HG02884 (cell line): ENCODE measurements at regions not wholly inside any gene's neighbourhood (a gene's known extent, or its start where the extent isn't known, plus 50 kb on each side); places are given as distances from the start of the nearest gene placed in this dataset.
"Not testable (repeated sequence)": the region's sequence is repeated elsewhere in the genome, so short reads cannot be mapped to it uniquely, and the experiment has no call there.

Source experiments
- ATAC-seq: cut with Tn5 transposase; IDR thresholded peaks from one replicate; pipeline ENCODE4 v1.9.1; 2021; ENCODE audit warnings: mild to moderate bottlenecking, moderate library complexity; ENCODE audit not compliant: unreplicated experiment

DNA sequence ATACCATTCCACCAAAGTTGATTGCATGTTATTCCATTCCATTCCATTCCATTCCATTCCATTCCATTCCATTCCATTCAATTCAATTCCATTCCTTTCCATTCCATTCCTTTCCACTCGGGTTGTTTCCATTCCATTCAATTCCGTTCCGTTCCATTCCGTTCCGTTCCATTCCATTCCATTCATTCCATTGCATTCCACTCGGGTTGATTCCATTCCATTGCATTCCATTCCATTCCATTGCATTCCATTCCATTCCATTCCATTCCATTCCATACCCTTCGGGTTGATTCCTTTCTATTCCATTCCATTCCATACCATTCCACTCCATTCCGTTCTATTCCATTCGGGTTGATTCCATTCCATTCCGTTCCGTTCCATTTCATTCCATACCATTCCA, 166.9 kb downstream of the CWH43 start:
- ATAC-seq, result not testable (repeated sequence)

DNA sequence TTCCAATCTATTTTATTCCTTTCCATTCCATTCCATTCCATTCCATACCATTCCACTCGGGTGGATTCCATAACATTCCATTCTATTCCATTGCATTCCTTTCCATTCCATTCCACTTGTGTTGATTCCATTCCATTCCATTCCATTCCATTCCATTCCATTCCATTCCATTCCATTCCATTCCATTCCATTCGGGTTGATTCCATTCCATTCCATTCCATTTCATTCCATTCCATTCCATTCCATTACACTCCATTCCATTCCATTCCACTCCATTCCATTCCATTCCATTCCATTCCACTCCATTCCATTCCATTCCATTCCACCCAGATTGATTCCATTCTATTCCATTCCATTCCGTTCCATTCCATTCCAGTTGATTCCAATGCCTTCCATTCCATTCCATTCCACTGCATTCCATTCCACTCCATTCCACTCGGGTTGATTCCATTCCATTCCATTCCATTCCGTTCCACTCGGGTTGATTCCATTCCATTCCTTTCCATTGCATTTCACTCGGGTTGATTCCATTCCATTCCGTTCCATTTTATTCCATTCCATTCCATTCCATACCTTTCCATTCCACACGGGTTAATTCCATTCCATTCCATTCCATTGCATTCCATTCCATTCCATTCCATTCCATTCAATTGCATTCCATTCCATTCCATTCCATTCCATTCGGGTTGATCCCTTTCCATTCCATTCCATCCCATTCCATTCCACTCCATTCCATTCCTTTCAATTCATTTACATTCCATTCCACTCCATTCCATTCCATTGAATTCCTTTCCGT, 168.4 kb downstream of the CWH43 start:
- peak; percentile 60 for ATAC-seq

DNA sequence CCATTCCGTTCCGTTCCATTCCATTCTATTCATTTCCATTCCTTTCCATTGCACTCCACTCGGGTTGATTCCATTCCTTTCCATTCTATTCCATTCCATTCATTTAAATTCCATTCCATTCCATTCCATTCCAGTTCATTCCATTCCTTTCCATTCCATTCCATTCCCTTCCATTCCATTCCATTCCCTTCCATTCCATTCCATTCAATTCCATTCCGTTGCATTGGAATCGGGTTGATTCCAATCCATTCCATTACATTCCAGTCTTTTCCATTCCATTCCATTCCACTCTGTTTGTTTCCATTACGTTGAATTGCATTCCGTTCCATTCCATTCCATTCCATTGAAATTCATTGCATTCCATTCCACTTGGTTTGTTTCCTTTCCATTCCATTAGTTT, 169.2 kb downstream of the CWH43 start:
- not testable (repeated sequence) for ATAC-seq

DNA sequence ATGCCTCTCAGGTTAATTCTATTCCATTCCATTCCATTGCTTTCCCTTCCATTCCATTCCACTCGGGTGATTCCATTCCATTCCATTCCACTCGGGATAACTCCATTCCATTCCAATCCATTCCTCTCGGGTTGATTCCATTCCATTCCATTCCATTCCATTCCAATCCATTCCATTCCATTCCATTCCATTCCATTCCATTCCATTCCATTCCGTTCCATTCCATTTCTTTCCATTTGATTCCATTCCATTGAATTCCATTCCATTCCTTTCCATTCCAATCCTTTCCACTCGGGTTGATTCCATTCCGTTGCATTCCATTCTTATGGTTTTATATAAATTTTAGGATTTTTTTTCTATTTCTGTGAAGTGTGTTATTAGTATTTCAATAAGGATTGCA, 170.2 kb downstream of the CWH43 start:
- not testable (repeated sequence) for ATAC-seq

DNA sequence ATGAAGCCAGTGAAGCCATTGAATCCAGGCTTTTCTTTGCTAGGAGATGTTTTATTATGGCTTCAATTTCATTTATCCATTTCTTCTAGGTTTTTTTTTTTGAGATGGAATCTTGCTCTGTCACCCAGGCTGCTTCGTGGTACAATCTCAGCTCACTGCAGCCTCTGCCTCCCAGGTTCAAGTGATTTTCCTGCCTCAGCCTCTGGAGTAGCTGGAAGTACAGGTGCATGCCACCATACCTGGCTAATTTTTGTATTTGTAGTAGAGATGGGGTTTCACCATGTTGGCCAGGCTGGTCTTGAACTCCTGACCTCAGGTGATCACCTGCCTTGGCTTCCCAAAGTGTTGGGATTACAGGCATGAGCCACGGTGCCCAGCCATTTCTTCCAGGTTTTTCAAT, 171.6 kb downstream of the CWH43 start:
- not testable (repeated sequence) for ATAC-seq

DNA sequence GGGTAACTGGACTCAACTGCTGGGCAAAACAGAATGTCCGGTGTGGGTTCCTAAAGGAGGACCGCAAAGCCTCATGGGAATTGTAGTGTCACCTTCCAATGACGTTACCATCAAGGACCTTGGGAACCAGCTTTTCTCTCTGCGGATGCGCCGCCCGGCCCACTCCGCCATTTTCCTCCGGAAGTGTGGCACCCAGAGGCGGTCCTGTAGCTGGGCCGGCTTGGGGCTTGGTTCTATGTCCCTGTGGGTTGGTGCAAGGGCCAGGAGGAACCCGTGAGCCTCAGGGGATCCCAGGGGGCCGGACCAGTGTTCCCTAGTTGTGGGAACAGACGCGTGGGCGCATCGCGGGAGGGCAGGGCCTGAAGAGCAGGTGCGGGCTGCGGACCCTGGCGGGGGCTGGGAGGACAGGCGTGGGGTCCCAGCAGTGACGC, 175.1 kb downstream of the CWH43 start:
- ATAC-seq, result not testable (repeated sequence)

DNA sequence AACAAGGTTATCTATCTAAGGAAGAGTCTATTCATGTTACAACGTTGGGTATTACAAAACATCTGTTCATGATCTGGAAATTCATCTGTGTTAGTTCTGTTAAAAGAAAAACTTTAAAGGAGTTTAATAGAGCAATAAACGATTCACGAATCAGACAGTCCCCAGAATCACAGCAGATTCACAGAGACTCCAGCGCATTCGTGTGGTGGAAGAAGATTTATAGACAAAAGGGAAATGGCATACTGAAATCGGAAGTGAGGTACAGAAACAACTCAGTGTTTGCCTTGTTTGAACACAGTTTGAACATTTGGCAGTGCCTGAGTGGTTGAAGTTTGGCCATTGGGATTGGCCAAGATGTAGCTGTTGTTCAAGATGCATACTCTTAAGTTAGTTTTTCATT, 178.8 kb downstream of the CWH43 start:
- ATAC-seq, result not testable (repeated sequence)

DNA sequence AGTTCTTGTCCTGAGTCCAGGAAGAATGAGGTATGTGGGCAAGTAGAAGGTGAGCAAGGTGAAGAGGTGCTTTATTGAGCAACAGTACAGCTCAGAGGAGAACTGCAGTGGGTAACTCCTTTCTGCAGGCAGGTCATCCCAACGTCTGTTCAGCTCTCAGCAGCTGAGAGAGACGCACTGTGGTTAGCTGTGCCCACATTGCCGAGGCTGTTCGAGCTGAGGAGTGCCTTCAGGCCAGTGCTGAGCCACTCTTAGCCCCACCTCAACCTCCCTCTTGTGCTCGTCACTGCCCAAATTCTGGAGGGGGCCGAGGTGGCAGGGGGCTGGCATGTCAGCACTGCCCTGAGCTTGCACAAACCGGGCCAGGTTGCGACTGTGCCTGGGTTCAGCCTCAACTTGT, 191.8 kb downstream of the CWH43 start:
- ATAC-seq, result not testable (repeated sequence)

DNA sequence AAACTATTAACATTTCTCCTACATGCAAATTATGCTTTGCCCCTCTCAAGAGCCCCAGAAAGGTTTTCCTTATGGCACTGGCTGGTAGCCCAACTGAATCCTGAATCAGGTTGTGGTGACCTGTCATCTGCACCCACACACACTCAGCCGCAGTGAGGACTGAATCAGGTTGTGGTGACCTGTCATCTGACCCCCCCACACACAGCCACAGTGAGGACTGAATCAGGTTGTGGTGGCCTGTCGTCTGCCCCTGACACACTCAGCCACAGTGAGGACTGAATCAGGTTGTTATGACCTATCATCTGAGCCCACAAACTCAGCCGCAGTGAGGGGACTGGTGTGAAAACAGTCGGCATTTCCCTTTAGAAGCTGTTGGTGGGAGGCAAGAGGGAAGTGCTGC, 195.0 kb downstream of the CWH43 start:
- not testable (repeated sequence) for ATAC-seq

DNA sequence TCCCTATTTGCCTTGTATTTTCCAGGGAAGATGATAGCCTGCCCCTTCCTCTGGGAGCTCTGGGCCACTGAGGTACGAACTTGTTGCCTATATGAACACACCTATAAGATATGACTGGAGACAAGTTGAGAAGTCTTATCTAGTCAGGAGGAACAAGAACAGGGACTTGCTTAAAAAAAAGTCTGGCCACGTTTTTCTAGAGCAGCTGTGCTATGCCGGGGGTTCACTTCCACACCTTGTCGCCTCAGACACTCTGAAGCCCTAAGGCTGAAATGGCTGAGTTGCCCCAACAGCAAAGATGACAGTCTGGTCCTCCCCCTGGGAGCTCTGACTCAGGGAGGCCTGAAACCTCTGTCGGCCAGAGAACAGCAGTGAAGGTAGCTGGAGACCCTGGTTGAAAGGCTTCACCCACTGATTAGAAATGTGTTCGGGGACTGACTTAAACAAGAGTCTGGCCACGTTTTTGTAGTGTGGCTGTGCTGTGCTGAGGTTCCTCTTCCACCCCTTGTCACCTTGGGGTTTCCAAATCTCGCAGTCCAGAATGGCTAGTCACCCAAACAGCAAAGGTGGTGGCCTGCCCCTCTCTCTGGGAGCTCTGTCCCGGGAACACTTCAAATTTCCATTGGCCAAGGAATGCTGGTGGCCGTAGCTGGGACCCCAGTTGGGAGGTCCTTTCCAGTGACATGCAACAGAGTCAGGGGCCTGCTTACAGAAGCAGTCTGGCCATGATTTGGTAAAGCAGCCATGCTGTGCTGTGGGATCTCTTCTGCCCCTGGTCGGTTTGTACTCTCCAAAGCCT, 225.5 kb downstream of the CWH43 start:
- ATAC-seq, result not testable (repeated sequence)

DNA sequence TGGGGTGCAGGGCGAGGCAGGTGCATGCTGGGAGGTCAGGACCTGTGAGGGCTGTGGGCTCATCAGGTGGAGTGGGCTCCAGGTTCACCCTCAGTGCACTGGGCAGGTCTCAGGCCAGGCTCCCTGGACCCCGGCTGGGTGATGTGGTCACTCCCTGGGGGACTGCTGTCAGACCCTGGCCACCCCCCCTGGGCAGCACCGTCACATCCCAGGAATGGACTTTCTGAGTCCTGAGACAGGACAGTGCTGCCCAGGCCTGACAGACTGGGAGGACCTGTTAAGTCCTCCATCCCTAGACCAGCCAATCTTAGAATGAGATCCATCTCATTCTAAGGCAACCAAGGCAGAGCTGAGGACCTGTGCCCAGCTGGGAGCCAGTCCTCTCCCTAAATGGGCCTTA, 227.2 kb downstream of the CWH43 start:
- not testable (repeated sequence) for ATAC-seq

DNA sequence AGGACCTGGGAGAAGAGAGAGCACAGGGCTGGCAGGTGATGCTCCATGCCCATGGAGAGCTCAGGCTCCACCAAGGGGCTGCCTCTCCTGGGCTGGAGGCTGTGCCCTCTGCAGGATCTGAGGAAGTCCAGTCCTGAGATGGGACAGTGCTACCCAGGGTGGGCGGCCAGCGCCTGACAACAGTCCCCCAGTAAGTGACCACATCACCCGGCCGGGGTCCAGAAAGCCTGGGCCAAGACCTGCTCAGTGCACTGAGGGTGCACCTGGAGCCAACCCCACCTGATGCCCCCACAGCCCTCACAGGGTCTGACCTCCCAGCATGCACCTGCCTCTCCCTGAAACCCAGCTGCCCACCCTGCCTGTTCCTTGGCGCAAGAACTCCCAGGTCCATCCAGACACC, 227.7 kb downstream of the CWH43 start:
- not testable (repeated sequence) for ATAC-seq

DNA sequence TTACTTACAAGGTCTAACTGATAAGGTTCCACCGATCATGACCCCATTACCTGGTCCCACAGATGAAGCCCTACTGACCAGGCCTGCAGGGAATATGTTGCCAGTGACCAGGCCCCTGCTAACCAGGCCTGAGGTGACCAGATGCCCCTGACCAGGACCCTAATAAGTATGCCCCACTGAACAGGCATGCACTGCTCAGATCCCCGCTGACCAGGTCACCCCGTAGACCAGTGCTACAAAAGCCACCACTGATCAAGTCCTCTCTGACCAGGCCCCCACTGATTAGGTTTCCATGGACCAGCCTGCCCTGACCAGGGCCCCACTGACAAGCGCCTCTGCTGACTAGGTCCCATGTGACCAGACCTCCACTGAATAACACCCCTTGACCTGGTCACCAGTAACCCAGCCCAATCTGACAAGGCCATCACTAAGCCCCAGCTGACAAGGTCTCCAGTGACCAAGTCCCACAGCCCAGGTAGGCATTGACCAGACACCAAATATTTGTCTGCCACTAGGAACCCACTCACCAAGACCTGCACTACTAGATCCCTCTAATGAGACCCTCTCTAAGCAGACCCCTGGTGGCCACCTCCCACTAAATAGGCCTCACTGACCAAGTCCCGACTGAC, 228.5 kb downstream of the CWH43 start:
- not testable (repeated sequence) for ATAC-seq

DNA sequence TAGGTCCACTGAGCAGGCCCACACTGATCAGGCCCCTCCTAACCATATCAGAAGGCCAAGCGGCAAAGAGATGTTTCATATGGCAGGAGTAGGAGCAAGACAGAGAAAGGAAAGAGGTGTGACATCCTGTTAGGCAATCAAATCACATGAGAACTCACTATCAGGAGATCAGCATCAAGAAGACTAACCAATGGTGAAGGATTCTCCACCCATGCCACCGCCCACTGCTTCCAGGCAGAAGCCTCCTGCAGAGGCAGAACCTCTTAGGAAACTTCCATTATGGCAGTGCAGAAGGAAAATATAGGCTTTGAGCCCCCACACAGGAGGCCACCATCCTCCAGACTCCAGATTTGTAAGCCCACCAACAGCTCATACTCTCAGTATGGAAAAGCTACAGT, 229.0 kb downstream of the CWH43 start:
- not testable (repeated sequence) for ATAC-seq

DNA sequence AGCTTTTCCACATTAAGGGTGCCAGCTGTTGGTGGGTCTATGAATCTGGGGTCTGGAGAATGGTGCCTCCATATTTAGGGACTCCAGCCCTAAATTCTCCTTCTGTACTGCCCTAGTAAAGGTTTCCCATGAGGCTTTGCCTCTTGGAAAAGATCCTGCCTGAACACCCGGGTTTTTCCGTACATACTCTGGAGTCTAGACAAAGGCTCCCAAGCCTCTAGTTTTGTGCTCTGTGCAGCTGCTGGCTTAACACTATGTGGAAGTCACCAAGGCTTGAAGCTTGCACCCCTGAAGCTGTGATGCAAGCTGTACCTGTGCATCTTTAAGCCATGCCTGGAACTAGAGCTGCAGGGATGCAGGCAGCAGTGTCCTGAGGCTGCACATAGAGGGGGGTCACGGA, 230.5 kb downstream of the CWH43 start:
- ATAC-seq, result not testable (repeated sequence)

DNA sequence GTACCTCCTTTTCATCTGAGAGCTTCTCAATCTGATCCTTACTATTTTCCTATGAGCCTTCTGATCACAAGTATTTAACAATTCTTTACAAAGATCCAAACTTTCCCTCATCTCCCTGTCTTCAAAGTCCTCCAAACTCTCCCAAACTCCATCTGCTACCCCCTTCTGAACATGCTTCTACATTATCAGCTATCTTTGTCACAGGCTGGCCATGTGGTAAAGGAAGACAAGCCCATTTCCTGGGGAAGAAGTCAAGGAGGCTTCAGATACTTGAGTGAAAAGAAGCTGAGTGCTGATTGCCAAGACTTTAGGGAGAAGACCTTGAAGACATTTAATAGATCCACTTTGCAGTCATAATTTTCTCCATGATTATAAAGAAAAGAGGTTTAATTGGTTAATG, 231.4 kb downstream of the CWH43 start:
- no peak for ATAC-seq

DNA sequence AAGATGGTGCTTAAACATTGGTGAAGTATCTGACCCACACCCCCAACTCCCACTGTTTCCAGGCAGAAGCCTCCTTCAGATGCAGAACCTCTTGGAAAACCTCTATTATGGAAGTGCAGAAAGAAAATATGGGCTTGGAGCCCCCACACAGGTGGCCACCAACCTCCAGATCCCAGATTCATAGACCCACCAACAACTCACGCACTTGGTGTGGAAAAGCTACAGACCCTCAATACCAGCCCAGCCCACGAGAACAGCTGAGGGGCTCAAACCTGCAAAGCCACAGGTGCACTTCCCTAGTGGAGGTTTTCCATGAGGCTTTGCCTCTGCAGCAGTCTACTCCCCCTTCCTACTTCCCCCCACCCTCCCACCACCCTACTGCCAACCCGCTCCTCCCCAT, 232.0 kb downstream of the CWH43 start:
- not testable (repeated sequence) for ATAC-seq

DNA sequence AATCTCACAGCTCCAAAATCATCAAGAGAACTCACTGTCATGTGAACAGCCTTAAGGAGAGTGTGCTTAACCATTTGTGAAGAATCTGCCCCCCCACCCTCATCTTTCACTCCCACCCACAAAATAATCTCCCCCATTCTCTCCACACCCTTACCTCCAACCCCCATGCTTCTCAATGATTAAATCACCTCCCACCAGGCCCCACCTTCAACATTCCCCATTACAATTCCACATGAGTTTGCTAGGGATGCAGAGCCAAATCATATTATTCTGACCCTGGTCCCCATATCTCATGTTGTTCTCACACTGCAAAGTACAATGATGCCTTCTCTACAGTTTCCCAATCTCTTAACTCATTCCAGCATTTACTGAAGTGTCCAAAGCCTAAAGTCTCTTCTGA, 232.9 kb downstream of the CWH43 start:
- not testable (repeated sequence) for ATAC-seq

DNA sequence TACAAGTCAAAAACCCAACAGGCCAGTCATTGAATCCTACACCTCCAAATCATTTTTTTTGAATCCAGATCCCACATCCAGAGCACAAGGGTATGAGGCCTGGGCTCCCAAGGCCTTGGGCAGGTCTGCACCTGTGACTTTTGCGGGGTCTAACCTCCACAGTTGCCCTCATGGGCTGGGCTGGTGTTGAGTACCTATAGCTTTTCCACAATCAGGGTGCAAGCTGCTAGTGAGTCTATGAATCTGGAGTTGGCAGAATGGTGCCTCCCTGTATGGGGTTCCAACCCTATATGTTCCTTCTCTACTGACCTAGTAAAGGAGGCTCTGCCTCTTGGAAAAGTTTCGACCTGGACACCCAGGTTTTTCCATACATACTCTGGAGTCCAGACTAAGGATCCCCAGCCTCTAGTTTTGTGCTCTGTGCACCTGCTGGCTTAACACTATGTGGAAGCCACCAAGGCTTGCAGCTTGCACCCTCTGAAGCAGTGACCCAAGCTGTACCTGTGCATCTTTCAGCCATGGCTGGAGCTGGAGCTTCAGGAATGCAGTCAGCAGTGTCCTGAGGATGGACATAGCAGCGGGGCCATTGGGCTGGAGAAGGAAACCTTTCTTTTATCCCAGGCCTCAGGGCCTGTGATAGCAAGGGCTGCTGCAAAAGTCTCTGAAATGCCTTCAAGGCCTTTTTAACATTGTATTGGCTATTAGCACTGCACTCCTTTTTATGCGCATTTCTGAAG, 233.6 kb downstream of the CWH43 start:
- ATAC-seq, result not testable (repeated sequence)

DNA sequence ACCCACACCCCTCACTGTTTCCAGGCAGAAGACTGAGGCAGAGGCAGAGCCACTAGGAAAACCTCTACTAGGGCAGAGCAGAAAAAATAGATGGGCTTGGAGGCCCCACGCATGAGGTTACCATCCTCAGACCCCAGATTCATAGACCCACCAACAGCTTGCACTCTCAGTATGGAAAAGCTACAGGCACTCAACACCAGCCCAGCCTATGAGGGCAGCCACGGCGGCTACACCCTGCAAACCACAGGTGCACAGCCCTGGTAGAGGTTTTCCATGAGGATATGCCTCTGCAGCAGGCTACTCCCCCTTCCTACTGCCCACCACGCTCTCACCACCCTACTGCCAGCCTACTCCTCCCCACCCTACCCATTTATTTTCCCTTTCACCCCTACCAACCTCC, 235.1 kb downstream of the CWH43 start:
- no peak for ATAC-seq

DNA sequence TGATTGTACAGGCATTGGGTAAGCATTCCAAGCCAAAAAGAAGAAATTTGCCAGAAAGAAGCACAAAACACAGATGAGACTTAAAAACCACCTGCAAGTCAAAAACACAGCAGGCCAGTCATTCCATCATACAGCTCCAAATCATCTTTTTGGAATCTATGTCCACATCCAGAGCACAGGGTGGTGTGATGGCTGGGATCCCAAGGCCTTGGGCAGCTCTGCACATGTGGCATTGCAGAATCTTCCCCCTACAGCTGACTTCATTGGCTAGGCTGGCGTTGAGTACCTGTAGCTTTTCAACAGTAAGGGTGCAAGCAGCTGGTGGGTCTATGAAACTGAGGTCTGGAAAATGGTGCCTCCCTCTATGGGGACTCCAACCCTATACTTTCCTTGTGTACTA, 236.7 kb downstream of the CWH43 start:
- not testable (repeated sequence) for ATAC-seq
